HepG2 (cell line): ENCODE measurements at regions not wholly inside any gene's neighbourhood (a gene's known extent, or its start where the extent isn't known, plus 50 kb on each side); places are given as distances from the start of the nearest gene placed in this dataset.

ENCODE experiments used
- ATAC-seq: fragments of 200-7000 bp; cut with Tn5 transposase; 3 replicates; pipeline ENCODE4 v1.9.1; 2020; ENCODE audit warnings: mild to moderate bottlenecking, moderate library complexity
- BruUV-seq: library from RNA; stranded (reverse); fragments of 400-500 nt; replicated peaks from 2 replicates; lab custom pipeline; 2021; lab: Mats Ljungman, UMichigan
- CTCF ChIA-PET: fragments of 300-600 bp; formaldehyde crosslinking; extraction: SDS; loops from one replicate; lab custom pipeline; 2021; ENCODE audit warnings: low total read pairs, inconsistent platforms, low intra/inter-chr PET ratio; lab: Yijun Ruan, JAX
- POLR2A ChIA-PET: fragments of 350-600 bp; sonication (Branson Sonifier 250); formaldehyde crosslinking; loops from one replicate; lab custom pipeline; 2020; ENCODE audit warnings: antibody characterized with exemption, inconsistent platforms; lab: Yijun Ruan, JAX
- DNase-seq: peaks from one replicate; pipeline ENCODE4 v3.0.0-alpha.2; 2015; ENCODE audit warnings: low spot score
- FAIRE-seq: peaks from 3 replicates; lab custom pipeline; 2011; peaks lifted over from hg19 to GRCh38; lab: Jason Lieb, UNC
- H2AFZ ChIP-seq: one replicate; pipeline ENCODE4 v1.6.1; 2011; ENCODE audit warnings: low read length, inconsistent platforms
- H3K27ac ChIP-seq: fragments of 300-600 bp; 3 replicates; pipeline ENCODE4 v1.8.0; 2011; ENCODE audit warnings: mixed run types, mild to moderate bottlenecking, mixed read lengths, low read length, inconsistent platforms; ENCODE audit not compliant: insufficient read depth; ENCODE audit errors: extremely low read length
- H3K27me3 ChIP-seq, 2 experiments: fragments of 200-600 bp in 1 of 2; 2 replicates in 1 of 2; 3 replicates in 1 of 2; pipeline versions ENCODE4 v1.6.0 to v1.8.0; 2011; ENCODE audit warnings: low read length in 2 of 2, mild to moderate bottlenecking in 2 of 2, moderate library complexity in 2 of 2, inconsistent platforms in 1 of 2; ENCODE audit not compliant: insufficient read depth in 2 of 2, control insufficient read depth in 1 of 2
- H3K36me3 ChIP-seq, 2 experiments: fragments of 200-600 bp in 1 of 2; replicated peaks in 1 of 2; 2 replicates in 1 of 2; 3 replicates in 1 of 2; pipeline versions ENCODE4 v1.5.1 to v1.8.0; 2011; ENCODE audit warnings: low read length in 2 of 2, inconsistent platforms in 1 of 2; ENCODE audit not compliant: insufficient read depth in 2 of 2, control insufficient read depth in 1 of 2
- H3K4me1 ChIP-seq: 2 replicates; pipeline ENCODE4 v1.5.1; 2012; ENCODE audit warnings: low read length, inconsistent platforms; ENCODE audit not compliant: insufficient read depth
- H3K4me2 ChIP-seq: 2 replicates; pipeline ENCODE4 v1.6.0; 2011; ENCODE audit warnings: low read depth, low read length, inconsistent platforms
- H3K4me3 ChIP-seq, 3 experiments: fragments of 200-600 bp in 1 of 3; sonication (generic), shearing (Covaris generic) in 1 of 3; replicated peaks in 1 of 3; 2 replicates each; pipeline ENCODE4 v1.5.1; 2011 to 2016; ENCODE audit warnings: low read length in 3 of 3, inconsistent platforms in 2 of 3, low read depth in 2 of 3, mild to moderate bottlenecking in 2 of 3, control low read depth in 1 of 3, mixed read lengths in 1 of 3; ENCODE audit not compliant: insufficient read depth in 1 of 3
- H3K79me2 ChIP-seq: one replicate; pipeline ENCODE4 v1.6.1; 2011; ENCODE audit warnings: low read length, inconsistent platforms; ENCODE audit not compliant: insufficient read depth
- H3K9ac ChIP-seq: 2 replicates; pipeline ENCODE4 v1.6.0; 2011; ENCODE audit warnings: mild to moderate bottlenecking, low read depth, low read length, inconsistent platforms; ENCODE audit not compliant: insufficient read depth
- H3K9me3 ChIP-seq: 2 replicates; pipeline ENCODE4 v1.5.1; 2012; ENCODE audit warnings: mild to moderate bottlenecking, low read length
- H4K20me1 ChIP-seq: 2 replicates; pipeline ENCODE4 v1.6.0; 2011; ENCODE audit warnings: inconsistent platforms, mild to moderate bottlenecking, low read length, moderate library complexity; ENCODE audit not compliant: insufficient read depth
- HHEX ChIP-seq: IDR thresholded peaks from 2 replicates; pipeline ENCODE4 v1.6.1; 2016; ENCODE audit warnings: control low read depth
- KAT7 ChIP-seq: IDR thresholded peaks from 2 replicates; pipeline ENCODE4 v1.6.1; 2018; ENCODE audit warnings: borderline replicate concordance, missing compliant biosample characterization
- RARG ChIP-seq: sonication (generic); formaldehyde crosslinking; IDR thresholded peaks from 2 replicates; pipeline ENCODE4 v1.4.0; 2020; ENCODE audit warnings: low read depth, mild to moderate bottlenecking, missing genetic modification reagents
- RNF2 ChIP-seq: fragments of 450-650 bp; conservative IDR thresholded peaks from 2 replicates; pipeline ENCODE4 v1.6.1; 2016; ENCODE audit warnings: low read depth
- STAT6 ChIP-seq: sonication (generic); formaldehyde crosslinking; IDR thresholded peaks from 2 replicates; pipeline ENCODE4 v1.4.0; 2020; ENCODE audit warnings: missing genetic modification reagents, mild to moderate bottlenecking, borderline replicate concordance
- TMF1 ChIP-seq: sonication (generic); formaldehyde crosslinking; IDR thresholded peaks from 2 replicates; pipeline ENCODE4 v1.8.1; 2022; ENCODE audit warnings: low read depth, missing genetic modification reagents
- ZBTB40 ChIP-seq, 2 experiments: fragments of 450-650 bp in 1 of 2; sonication (generic) in 1 of 2; formaldehyde crosslinking in 1 of 2; IDR thresholded peaks; 2 replicates each; pipeline versions ENCODE4 v1.6.1 to v1.8.0; 2016 to 2022; ENCODE audit warnings: antibody characterized with exemption in 1 of 2, mild to moderate bottlenecking in 1 of 2, missing genetic modification reagents in 1 of 2
- ZNF207 ChIP-seq: fragments of 450-650 bp; IDR thresholded peaks from 2 replicates; pipeline ENCODE4 v1.6.1; 2016; ENCODE audit warnings: antibody characterized with exemption, borderline replicate concordance
- ZNF589 ChIP-seq: sonication (generic); formaldehyde crosslinking; conservative IDR thresholded peaks from 2 replicates; pipeline ENCODE4 v1.8.0; 2022; ENCODE audit warnings: mild to moderate bottlenecking, moderate library complexity, missing genetic modification reagents
- WGBS: methylation state at CpG from one replicate; pipeline ENCODE4 v1.1.6; 2017; ENCODE audit warnings: low lambda C conversion rate; 5-methylcytosine and 5-hydroxymethylcytosine counted together
- in situ Hi-C: cut with HindIII; loops from 2 replicates; pipeline ENCODE4 v1.10.0; 2017; ENCODE audit warnings: low pct_unique_long_range_greater_than_20kb; ENCODE audit not compliant: extremely low pct_ligation_motif_present
- intact Hi-C: fragments of 100-400 bp; cut with micrococcal nuclease; formaldehyde crosslinking; loops from one replicate; pipeline ENCODE4 v1.10.0; 2022; ENCODE audit not compliant: unreplicated experiment

DNA sequence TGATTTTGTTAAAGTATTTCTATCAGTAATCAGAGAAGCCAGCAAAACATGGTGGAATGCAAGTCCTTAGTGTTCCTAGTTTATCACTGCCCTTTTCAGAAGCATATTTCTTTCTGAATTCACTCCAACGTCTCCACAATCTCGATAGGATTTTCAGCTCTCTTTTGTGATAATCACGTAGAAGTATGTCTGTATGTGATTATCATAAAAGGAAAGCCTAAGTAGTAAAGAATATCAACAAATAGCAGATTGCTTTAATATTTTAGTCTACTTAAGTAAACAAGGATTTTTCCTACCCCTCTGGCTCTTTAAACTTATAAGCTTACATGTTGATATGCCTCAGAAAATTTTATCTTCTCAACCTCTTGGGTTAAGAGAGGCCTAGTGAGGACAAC, 147.4 kb upstream of the NUDT4 start:
- 54% methylated on average over 3 of the region's 3 CpGs for WGBS
- in situ Hi-C loops, result no loop called here

DNA sequence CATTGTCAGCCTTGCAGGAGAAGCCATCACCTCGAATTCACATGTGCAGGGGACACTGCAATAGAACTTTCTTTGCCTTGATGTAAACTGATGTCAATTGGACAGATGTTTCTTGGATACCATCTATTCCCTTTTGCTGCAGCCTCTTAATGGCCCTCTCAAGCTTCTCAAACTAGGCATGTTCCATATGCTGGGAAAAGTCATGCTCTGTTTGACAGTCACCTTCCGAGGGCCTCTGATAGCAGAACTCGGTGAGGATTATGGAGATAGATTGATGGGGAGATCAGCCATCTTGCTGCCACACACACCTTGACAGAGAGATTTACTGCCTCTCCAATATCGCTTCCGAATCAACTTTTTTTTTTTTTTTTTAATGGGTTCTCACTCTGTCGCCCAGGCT, 145.8 kb upstream of the NUDT4 start:
- no peak overlapping the region for H3K9ac ChIP-seq
- peaks cover 19% of the 10 kb centered on the region for H3K4me1 ChIP-seq
- FAIRE-seq (no peak), DNase-seq (no peak), ATAC-seq (no peak)
- BruUV-seq, result no TSS peak
- no peaks in the 10 kb centered on the region for H3K79me2 ChIP-seq
- H4K20me1 ChIP-seq, result no peaks in the 10 kb centered on the region
- intact Hi-C loops (no loop called here), in situ Hi-C loops (no loop called here)
- 61% methylated on average over 6 of the region's 6 CpGs for WGBS
- H3K36me3 ChIP-seq, result no peaks in the 10 kb centered on the region
- H2AFZ ChIP-seq, result no peak overlapping the region
- no peak overlapping the region for H3K27ac ChIP-seq
- H3K27me3 ChIP-seq, result no peaks in the 10 kb centered on the region; a peak in 1 of 5 replicates
- no peak overlapping the region for H3K4me3 ChIP-seq
- H3K9me3 ChIP-seq, result no peaks in the 10 kb centered on the region
- ChIA-PET POLR2A (no interaction called here), CTCF (no interaction called here)
- no peak overlapping the region for H3K4me2 ChIP-seq
- TF ChIP-seq ZNF589 (CRISPR knock-in tag) (no peak), ZBTB40 (IDR thresholded peaks at IDR 0.05) (no peak), ZBTB40 (CRISPR knock-in tag; IDR thresholded peaks at IDR 0.05) (no peak), TMF1 (CRISPR knock-in tag) (no peak), STAT6 (no peak)

More for the DNA sequence above, 147.4 kb upstream of the NUDT4 start:
- no peak overlapping the region for H2AFZ ChIP-seq
- ATAC-seq (no peak), FAIRE-seq (no peak), DNase-seq (no peak)
- ChIA-PET CTCF (no interaction called here), POLR2A (no interaction called here)
- H3K27me3 ChIP-seq, result no peaks in the 10 kb centered on the region; a peak in 1 of 5 replicates
- no peaks in the 10 kb centered on the region for H3K9me3 ChIP-seq
- H3K27ac ChIP-seq, result no peak overlapping the region
- no peaks in the 10 kb centered on the region for H3K79me2 ChIP-seq
- H3K4me3 ChIP-seq, result no peak overlapping the region
- no peaks in the 10 kb centered on the region for H3K36me3 ChIP-seq
- H3K9ac ChIP-seq, result no peak overlapping the region
- peaks cover 10% of the 10 kb centered on the region for H3K4me1 ChIP-seq
- no peak overlapping the region for H3K4me2 ChIP-seq
- TF ChIP-seq RARG (CRISPR knock-in tag) (no peak), HHEX (no peak), KAT7 (CRISPR knock-in tag) (no peak), RNF2 (no peak), ZNF207 (no peak)
- H4K20me1 ChIP-seq, result no peaks in the 10 kb centered on the region
- BruUV-seq, result no TSS peak
- intact Hi-C loops, result no loop called here
